Uterus (tissue), 2 donors: ENCODE measurements at regions not wholly inside any gene's neighbourhood (a gene's known extent, or its start where the extent isn't known, plus 50 kb on each side); places are given as distances from the start of the nearest gene placed in this dataset.

ENCODE experiments used
- CTCF ChIP-seq, 4 experiments: fragments of 200-600 bp in 2 of 4; fragments of 450-650 bp in 2 of 4; sonication (generic) in 2 of 4; IDR thresholded peaks; one replicate each; pipeline ENCODE4 v1.5.1; 2016 to 2019; ENCODE audit warnings: antibody characterized with exemption in 4 of 4, mild to moderate bottlenecking in 2 of 4, moderate library complexity in 1 of 4
- POLR2A ChIP-seq, 2 donors: fragments of 450-650 bp; IDR thresholded peaks; one replicate each; pipeline ENCODE4 v1.6.1; 2016; ENCODE audit warnings: antibody characterized with exemption in 2 of 2, mild to moderate bottlenecking in 1 of 2, moderate library complexity in 1 of 2

GRCh38 chr1:190762325-190762724 lies 284.7 kb upstream of the BRINP3 start:
- TF ChIP-seq CTCF (IDR thresholded peaks at IDR 0.05): no peak
- no peak for TF ChIP-seq POLR2A (IDR thresholded peaks at IDR 0.05)
